NCI-H510A (cell line): ENCODE measurements at regions not wholly inside any gene's neighbourhood (a gene's known extent, or its start where the extent isn't known, plus 50 kb on each side); places are given as distances from the start of the nearest gene placed in this dataset.
"Not testable (repeated sequence)": the region's sequence is repeated elsewhere in the genome, so short reads cannot be mapped to it uniquely, and the experiment has no call there.

Source experiments
- DNase-seq: peaks from one replicate; lab custom pipeline; 2025; lab: John Stamatoyannopoulos, UW

DNA sequence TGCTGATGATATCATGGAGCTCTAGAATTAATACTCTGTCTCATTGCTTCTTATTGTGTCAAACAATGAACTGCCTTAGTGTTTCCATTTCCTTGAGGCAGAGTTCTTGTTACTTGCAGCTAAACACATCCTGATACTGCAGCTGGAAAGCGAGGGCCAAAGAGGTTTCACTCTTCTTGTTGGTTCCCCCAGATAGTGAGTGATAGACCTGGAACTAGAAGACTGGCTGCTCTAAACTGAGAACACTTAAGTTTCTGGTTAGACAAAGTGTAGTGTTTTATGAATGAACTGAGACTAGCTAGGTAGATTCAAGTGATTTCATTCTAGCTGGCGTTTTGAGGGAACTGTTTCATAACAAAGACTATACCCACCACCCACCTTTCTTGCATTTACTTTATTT is 321.7 kb downstream of the TXNL1 start:
- no peak for DNase-seq

DNA sequence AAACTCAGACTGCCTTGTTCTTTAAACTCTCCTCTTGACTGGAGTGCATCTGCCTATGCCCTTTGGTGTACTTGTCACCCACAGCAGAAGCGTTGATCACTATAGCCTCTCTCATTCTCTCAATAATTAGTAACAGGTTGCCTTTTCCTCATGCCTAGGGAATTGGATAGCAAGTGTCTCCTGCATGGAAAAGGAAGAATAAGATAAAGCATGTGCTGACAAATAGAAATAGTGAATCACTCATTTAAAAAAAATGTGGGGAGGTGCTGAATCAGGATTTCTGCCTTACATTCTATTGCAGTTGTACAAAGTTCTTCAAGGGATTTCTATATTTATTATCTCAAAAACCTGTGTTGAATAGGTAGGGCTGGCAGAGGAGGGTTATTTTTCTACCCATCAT is 323.0 kb downstream of the TXNL1 start:
- no peak for DNase-seq

DNA sequence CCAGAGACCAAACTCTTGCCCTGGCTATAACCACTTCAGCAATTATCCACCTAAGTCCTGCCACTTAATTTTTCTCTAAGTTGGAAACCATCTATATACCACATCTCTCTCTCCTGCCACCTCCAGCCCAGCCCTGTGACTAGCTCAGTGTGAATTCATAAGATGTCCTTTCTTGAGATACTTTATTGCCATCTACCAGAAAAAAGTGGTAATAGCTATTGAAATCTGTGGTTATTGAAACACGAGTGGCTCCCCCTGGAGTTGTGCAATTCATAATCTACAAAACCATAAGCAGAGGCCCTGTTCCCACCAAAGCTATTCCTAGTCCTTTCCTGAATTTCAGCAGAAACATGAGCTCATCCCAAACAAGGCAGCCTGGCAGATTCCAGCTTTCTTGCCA is 324.0 kb downstream of the TXNL1 start:
- DNase-seq = no peak

DNA sequence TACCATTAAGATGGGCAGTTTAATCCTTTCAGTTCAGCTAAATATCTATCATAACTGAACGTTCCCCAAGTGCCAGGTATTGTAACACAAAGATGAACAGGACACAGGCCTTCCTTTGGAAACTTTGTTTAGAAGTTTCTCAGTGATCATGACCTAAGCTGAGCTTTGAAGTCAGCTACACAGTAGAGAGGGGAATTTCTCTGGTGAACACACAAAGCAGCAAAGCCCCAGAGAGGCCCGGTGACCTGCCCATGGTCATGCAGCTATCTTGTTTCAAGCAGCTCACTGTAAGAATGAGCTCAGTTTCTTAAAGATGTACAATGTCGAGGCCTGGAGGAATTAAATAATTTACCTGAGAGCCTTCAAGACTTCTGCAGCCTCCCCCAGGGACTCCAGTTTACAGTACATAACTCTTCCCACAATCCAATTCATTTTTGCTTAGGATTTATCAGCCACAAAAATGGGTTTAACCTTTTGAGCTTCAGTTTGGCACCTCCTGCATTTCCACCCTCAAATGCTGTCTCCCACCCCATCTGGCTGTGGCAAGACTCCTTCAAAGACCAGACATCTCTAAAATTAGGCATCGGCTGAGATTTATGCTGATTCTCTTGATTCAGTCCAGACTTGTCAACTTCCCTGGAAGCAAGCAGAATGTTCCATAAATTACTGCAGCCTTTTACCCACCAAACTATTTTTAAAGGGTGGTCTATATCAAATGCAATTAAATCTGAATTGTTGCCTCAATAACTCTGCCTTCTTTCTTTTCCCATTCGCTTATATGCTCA is 325.6 kb downstream of the TXNL1 start:
- no peak for DNase-seq

DNA sequence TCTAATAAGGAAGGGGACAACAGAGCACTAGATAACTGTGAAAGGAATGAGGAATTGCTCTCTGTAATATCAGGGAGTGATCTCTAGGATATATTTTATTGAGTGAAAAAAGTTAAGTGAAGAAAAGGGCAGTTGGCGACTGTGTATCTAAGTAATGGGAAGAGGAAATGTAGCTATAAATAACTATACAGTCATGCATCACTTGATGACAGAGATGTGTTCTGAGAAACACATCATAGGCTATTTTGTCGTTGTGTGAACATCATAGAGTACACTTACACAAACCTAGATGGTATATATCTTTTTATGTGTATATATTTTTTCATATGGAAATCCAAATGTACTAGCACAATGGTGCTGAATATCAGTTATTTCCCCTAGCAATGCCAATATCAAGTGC is 329.3 kb downstream of the TXNL1 start:
- DNase-seq = no peak

DNA sequence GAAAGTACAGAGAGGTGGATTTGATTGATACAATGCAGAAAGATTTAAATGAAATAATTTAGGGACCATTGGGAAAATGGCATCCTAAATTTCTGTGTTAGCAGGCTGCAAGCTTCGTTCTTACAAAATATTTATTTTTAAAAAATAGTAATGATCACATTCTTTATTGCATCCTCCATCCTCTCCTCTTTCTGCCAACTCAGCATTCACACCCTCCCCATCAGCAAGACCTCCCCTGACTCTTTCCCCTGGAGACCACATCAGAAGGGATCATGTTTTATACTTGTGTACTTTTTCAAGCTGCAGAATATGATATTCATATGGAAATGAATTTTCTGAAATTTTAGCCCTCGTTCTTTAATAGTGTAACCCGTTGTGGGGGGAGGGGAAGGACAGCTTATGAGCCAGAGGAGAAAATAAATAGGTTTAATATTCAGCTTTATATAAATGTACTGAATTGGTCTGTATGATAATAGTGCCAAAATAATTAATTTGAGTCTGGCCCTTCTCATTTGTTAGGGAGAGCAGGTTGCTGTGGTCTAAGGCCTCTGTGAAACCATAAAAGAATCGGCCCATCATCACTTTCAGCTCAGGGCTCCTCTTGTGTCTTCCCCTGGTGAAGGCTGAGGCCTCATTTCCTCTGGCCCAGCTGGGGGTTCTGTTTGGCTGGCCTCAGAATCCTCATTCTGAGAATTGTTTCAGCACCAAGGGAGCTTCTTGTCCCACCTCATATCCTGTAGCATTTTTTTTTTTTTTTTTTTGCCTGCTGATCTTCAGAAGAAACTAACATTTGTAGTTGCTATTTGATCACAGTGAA is 330.8 kb downstream of the TXNL1 start:
- DNase-seq = no peak

DNA sequence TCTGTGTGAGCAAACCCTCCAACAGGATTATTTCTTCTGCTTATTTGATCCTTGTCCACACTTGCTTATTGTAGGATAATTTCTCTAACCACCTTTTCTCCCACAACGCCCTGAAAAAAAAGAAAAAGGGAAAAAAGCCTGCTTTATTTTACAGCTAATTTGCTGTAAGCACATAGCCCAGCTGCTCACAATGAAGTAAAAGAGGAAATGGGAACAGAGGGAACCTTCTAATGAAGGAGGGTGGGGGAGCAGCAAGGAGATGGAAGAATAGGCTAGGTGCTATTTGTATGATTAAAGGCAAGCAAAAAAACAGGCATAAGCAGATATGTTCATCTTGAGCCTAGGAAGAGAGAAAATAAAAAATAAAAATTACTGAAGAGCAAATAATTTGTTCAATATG is 331.6 kb downstream of the TXNL1 start:
- DNase-seq = no peak

DNA sequence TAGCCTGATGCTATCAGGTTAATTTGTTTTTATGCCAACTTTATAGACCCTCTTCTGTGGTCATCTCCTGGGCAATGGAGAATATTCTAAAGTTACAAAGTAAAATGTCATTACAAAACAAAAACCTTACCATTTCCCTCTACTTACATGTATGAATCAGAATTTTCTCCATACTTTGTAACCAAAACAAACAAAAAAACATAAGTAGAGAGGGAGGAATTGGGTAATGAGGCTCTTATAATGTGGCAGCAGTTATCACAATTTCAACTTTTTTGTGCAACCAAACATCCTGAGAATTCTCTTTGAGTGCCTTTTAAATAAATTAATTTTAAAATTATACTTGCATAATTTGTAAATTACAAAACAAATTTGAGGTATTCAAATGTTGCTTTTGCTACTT is 332.8 kb downstream of the TXNL1 start:
- no peak for DNase-seq

DNA sequence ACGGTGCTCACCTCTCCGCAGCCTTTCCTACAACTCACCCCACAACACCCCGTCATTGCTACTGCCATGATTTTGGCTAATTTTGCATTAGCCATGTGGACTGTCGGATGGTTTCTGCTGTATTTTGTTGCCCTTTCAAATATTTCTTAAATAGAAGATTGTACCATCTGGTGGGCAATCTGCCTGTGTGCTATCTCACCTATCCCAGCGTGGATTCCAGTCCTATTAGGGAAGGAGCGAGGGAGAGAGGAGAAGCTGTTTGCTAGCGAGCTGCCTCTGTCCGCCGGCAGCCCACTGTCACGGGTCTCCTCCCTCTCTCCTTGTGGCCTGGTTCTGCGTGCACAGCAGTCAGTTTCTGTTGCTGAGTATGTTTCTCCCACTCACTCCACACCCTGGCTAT is 336.2 kb downstream of the TXNL1 start:
- no peak for DNase-seq

DNA sequence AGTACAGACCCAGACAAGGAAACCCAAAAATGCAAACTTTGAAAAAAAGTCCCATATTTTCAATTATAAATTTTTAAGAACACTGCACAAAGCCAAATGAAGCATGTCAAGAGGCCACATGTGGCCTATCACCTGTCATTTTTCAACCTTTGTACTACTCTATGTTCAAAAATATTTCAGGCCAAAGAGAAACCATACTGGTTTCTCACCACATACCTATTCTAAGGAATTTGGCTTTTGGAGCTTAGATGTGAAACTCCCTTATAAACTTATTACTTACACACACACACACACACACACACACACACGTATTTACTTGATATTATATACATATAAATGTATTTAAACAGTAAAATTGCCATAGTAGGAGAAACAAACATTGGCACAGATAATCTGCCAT is 338.7 kb downstream of the TXNL1 start:
- DNase-seq = no peak

DNA sequence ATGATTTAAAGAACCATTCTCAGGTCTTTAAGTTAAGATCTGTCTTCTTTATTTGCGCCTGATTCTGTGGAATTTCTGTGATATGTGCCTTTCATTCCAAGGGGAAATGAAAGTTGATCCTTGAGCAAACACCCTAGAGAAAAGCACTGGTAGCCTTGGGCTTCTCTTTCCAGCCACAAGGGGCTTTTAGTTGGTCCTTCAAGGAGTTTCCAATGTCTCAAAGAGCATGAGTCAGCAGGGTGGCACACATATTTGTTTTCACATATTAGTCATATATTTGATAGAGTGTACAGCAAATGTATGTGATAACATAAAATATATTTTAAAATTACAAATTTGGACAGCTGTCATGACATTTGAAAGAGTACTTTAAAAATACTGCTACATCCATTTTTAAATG is 339.5 kb downstream of the TXNL1 start:
- DNase-seq = no peak

DNA sequence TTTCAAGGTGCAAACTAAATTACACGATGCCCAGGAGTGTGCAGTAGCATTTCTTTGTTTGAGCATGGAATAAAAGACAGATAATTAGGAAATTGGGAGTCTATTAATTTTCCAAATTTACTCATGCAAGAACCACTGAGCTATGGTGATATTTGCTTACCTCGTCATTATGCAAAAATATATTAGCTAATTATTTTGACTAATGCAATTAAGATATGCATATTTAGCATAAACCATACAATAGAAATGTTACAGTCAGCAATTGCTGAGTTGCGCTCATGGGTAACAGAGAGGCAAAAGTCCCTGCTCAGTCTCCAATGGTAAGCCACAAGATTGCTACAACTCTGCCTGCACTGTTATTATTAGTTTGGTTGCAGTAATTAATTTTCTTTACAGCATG is 342.0 kb downstream of the TXNL1 start:
- no peak for DNase-seq

DNA sequence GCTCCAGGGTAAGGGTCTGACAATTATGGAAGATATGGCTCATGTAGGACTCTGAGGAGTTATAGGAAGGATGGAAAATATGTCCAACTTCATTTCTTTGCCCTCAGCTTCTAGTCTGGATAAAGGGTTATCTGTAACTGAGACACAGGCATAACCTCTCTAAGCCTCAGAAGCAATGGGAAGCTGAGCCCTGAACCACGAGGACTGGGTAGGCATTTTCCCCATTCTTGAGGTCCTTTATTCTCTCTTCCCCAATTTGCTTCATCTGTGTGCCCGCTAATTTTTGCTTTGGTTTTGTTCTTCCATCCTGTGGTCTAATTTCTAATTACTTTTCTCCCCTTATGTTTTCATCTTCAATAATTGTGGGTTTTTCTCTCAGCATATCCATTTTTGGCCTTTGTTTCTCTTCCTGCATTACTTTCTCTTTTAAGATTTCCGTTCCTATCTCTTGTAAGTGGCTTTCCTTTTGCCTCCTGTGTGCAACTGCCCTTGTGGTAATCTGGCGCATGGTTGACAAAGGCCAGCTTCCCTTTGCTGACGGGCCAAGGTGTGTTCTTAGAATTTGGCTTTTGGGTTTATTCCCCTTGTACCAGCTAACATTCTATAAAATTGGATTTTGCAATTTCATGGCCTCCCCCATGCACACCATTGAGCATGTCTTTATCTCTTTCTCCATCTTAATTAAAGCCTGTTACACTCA is 343.8 kb downstream of the TXNL1 start:
- DNase-seq = no peak

DNA sequence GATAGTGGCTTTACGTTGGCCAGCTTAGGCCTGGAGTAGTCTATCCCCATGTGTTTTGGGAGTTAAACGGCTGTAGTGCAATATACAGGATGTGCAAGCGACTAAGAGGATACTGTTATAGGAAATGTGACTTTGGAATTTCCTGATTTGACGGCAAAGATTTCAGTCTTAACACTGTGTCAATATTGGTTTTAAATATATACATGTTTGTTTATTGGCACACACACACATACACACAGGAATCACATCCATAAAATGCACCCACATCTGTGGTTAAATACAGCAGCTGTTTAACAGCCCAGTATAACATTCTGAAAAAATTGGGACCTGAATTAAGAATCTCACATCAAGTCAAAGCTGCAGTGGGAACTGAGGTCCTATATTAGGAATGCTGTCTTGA is 347.1 kb downstream of the TXNL1 start:
- no peak for DNase-seq

DNA sequence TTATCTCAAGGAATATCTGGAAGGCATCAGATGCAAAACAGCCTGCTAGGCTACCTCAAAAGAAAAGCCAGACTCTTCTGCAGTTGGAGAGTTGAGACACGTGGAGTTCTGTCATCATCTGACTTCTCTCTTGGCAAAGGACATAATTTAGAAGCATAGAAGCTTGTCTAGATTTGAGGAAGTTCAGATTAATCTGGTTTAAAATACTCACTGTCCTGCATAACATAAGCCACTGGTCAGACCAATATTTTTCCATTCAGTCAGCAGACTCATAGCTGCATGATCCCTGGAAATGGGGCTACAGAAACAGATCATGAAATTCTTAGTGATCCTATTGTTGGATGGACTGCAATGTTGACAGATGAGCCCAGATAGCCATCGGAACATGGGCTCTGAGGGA is 349.0 kb downstream of the TXNL1 start:
- no peak for DNase-seq

DNA sequence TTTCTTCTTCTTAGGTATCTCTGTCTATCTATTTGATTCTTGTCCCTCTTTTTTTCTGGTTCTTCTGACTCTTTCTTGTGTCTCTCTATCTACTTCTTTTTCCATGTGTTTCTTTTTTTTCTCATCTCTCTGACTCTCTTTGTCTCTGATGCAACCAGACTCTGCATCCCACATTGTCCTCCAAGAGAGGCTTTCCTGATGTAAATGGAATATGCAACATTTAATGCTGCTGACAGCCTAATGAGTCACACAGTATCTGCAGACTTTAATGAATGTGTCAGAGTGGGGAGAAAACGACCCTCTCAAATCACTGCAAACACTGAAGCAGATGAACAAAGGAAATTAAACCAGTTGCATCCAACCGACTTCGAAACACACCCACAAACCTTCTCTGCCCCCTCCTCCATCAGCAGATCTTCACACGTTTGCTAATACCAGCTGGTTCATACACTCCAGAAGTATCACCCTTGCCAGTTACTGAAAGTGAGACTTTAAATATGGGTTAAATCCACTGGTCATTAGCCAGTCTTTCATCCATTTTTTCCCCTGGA is 351.5 kb downstream of the TXNL1 start:
- no peak for DNase-seq

DNA sequence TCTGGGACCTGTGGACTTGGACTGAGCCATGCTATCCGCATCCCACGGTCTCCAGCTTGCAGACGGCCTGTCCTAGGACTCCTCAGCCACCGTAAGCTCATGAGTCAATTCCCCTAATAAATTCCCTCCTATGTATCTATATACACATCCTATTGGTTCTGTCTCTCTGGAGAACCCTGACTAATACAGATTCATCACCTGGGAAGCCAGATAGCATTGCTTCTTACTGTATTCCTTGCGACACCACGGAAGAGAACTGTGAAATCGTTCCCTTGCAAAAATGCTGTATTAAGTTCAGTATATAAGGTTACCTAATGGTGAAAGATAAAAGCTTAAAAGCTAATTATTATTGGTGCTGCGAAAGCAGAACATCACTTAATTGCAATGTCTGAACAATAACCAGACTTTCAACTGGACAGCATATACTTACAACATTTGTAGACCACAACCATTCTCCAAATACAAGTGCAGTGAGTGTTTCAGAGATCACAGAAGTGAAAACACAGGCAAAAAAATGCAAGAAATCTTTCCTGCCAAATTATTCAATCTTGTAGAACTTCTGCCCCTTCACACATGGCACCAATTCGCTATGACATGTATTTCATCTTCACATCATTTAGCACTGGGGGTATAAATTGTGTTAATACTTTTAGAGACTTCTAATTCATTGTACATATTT is 352.9 kb downstream of the TXNL1 start:
- no peak for DNase-seq

DNA sequence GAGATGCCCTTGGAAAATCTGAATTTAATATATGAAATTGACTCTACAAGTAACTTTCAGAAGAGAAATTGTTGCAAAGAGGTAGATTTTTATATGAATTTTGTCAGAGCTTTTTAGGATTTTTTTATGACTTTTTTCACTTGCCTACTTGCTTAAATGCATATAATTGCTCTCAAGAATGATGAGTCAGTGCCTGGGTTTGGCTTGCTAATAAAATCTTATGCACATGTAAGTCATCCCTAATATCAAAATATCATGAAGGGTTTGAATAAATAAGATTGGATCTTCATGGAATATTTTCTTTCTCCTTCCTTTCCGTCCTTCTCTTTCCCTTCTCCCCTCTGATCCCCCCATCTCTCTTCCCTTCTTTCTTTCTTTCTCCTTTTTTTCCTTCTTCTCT is 354.1 kb downstream of the TXNL1 start:
- DNase-seq = no peak

DNA sequence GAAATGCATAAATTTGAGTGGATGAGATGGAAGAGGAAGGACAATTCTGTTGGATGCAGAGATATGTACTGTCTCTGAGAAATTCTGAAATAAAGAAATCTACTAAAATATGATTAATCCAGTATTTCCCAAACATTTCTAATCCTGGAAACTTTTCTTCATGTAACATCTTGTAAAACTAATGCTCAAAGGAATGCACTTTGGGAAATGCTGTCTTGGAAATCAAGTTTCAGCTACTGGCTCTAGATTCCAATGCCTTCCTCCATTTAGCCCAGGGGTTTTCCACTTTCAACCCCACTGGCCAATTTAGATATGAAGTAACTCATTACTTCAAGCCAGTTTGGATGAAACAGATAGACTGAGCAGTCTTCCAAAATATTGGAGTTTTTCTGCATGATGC is 355.1 kb downstream of the TXNL1 start:
- no peak for DNase-seq

DNA sequence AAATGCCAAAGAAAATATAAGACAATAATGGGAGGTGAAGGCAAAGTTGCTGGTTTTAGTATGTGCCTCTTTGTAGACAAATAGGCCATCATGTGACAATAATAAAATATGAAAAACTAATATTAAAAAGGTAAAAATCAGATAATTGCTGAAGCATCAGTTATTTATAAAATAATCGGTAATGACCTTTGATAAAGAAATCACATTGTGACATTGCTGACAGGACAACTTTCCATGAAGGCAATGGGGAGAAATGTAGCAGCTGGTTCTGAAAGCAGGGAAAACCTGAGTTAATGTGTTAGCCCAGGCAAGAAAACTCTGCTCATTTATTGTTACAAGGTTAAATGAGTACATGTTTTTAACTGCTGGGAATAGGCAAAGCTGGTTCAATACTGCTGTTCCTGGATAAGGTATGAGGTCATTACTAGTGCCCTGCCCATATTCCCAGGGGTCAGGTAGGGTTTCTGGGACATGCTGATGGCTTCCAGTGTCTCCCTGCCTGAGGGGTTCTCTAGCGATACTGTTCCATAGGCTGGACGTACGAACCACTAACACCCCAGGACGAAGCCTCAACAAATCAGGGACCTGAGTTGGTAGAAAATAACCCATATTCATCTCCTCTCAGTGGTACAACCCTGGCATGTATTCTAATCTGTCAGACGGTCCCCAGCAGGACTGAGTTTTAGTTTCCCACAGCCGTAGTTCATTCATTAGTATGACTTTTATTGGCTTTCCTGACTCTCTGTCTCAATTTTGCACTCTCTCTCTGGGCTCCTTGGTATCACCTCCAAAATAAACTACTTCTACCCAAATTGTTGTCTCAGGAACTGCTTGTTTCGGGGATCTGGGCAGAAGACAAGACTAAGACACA is 355.9 kb downstream of the TXNL1 start:
- no peak for DNase-seq

DNA sequence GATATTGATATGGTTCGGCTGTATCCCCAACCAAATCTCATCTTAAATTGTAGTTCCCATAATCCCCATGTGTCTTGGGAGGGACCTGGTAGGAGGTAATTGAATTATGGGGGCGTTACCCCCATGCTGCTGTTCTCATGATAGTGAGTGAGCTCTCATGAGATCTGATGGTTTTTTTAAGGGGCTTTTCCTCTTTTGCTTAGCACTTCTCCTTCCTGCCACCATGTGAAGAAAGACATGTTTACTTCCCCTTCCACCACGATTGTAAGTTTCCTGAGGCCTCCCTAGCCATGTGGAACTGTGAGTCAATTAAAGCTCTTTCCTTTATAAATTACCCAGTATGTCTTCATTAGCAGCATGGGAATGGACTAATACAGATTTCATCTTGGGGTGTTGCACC is 358.6 kb downstream of the TXNL1 start:
- DNase-seq = not testable (repeated sequence)
